ENCODE measurements at regions not wholly inside any gene's neighbourhood (a gene's known extent, or its start where the extent isn't known, plus 50 kb on each side); places are given as distances from the start of the nearest gene placed in this dataset.

GRCh38 chr6:91672201-91672600 lies 1085.3 kb upstream of the MAP3K7 start:
- ChIA-PET CTCF (no interaction called here), POLR2A (no interaction called here)
- DNase-seq (ENCODE audit: low read depth, low spot score), result no peak
- Histone ChIP-seq H3K9me3 (ENCODE audit: control insufficient read depth, insufficient read depth, low read length) (no peaks in the 10 kb centered on the region), H3K4me3 (ENCODE audit: low read depth, low read length) (no peak overlapping the region), H3K27me3 (ENCODE audit: control insufficient read depth, insufficient read depth, low read length) (no peaks in the 10 kb centered on the region), H3K27ac (ENCODE audit: low read depth, low read length) (no peak overlapping the region)
- no peak for TF ChIP-seq CTCF (IDR thresholded peaks at IDR 0.05; ENCODE audit: low read depth, low read length)

- POLR2A ChIA-PET, result no interaction called here
- no peak for DNase-seq (ENCODE audit: low read depth, low spot score)
These were observed 1083.0 kb upstream of the MAP3K7 start for GRCh38 chr6:91669871-91670268.

GRCh38 chr6:91669154-91669870 lies 1082.4 kb upstream of the MAP3K7 start:
- ChIA-PET CTCF (no interaction called here), POLR2A (no interaction called here)
- DNase-seq (ENCODE audit: low read depth, low spot score), result no peak
- no peak overlapping the region for H3K27ac ChIP-seq (ENCODE audit: low read depth, low read length)
- H3K27me3 ChIP-seq (ENCODE audit: control insufficient read depth, insufficient read depth, low read length), result no peaks in the 10 kb centered on the region
- TF ChIP-seq CTCF (IDR thresholded peaks at IDR 0.05; ENCODE audit: low read depth, low read length), result no peak
- H3K9me3 ChIP-seq (ENCODE audit: control insufficient read depth, insufficient read depth, low read length), result no peaks in the 10 kb centered on the region
- no peak overlapping the region for H3K4me3 ChIP-seq (ENCODE audit: low read depth, low read length)

More at GRCh38 chr6:91669871-91670268, 1083.0 kb upstream of the MAP3K7 start:
- H3K9me3 ChIP-seq (ENCODE audit: control insufficient read depth, insufficient read depth, low read length), result no peaks in the 10 kb centered on the region
- H3K27me3 ChIP-seq (ENCODE audit: control insufficient read depth, insufficient read depth, low read length), result no peaks in the 10 kb centered on the region
- H3K4me3 ChIP-seq (ENCODE audit: low read depth, low read length), result no peak overlapping the region
- CTCF ChIA-PET, result no interaction called here
- no peak overlapping the region for H3K27ac ChIP-seq (ENCODE audit: low read depth, low read length)
- TF ChIP-seq CTCF (IDR thresholded peaks at IDR 0.05; ENCODE audit: low read depth, low read length), result no peak

GRCh38 chr6:91667596-91667995 lies 1080.7 kb upstream of the MAP3K7 start:
- H3K4me3 ChIP-seq (ENCODE audit: low read depth, low read length), result no peak overlapping the region
- POLR2A ChIA-PET, result no interaction called here
- CTCF ChIA-PET, result no interaction called here
- H3K27me3 ChIP-seq (ENCODE audit: control insufficient read depth, insufficient read depth, low read length), result no peaks in the 10 kb centered on the region
- no peak for TF ChIP-seq CTCF (IDR thresholded peaks at IDR 0.05; ENCODE audit: low read depth, low read length)
- no peak for DNase-seq (ENCODE audit: low read depth, low spot score)
- H3K9me3 ChIP-seq (ENCODE audit: control insufficient read depth, insufficient read depth, low read length), result no peaks in the 10 kb centered on the region
- H3K27ac ChIP-seq (ENCODE audit: low read depth, low read length), result no peak overlapping the region

GRCh38 chr6:91664327-91664959 lies 1077.6 kb upstream of the MAP3K7 start:
- DNase-seq (ENCODE audit: low read depth, low spot score), result no peak
- Histone ChIP-seq H3K27ac (ENCODE audit: low read depth, low read length) (no peak overlapping the region), H3K4me3 (ENCODE audit: low read depth, low read length) (no peak overlapping the region), H3K27me3 (ENCODE audit: control insufficient read depth, insufficient read depth, low read length) (no peaks in the 10 kb centered on the region), H3K9me3 (ENCODE audit: control insufficient read depth, insufficient read depth, low read length) (no peaks in the 10 kb centered on the region)
- ChIA-PET POLR2A (no interaction called here), CTCF (no interaction called here)
- TF ChIP-seq CTCF (IDR thresholded peaks at IDR 0.05; ENCODE audit: low read depth, low read length), result no peak

All from AG04450 (cell line).